ENCODE measurements at regions not wholly inside any gene's neighbourhood (a gene's known extent, or its start where the extent isn't known, plus 50 kb on each side); places are given as distances from the start of the nearest gene placed in this dataset.

- 63 to 86% methylated on average over 1 to 2 of the region's 3 CpGs for whole genome bisulfite sequencing, 2 experiments (ENCODE audit: insufficient coverage in 2 of 2)
- Histone ChIP-seq H3K27ac (ENCODE audit: low read depth, low read length, severe bottlenecking) (no peak overlapping the region), H3K36me3 (ENCODE audit: control insufficient read depth, insufficient read depth, low read length) (no peaks in the 10 kb centered on the region), H3K9me3 (ENCODE audit: control insufficient read depth, low read length) (peaks cover 4% of the 10 kb centered on the region), H3K4me1 (ENCODE audit: control insufficient read depth, insufficient read depth, low read length, poor library complexity, severe bottlenecking) (no peaks in the 10 kb centered on the region), H3K4me3 (ENCODE audit: extremely low read depth, insufficient read depth, low read length, poor library complexity, severe bottlenecking) (no peak overlapping the region)
Measured at GRCh38 chr5:175765858-175766257, 105.5 kb upstream of the CPLX2 start.

- H3K9me3 ChIP-seq (ENCODE audit: control insufficient read depth, low read length): peaks cover 4% of the 10 kb centered on the region
- no peaks in the 10 kb centered on the region for H3K4me1 ChIP-seq (ENCODE audit: control insufficient read depth, insufficient read depth, low read length, poor library complexity, severe bottlenecking)
- H3K36me3 ChIP-seq (ENCODE audit: control insufficient read depth, insufficient read depth, low read length): no peaks in the 10 kb centered on the region
- no peak overlapping the region for H3K4me3 ChIP-seq (ENCODE audit: extremely low read depth, insufficient read depth, low read length, poor library complexity, severe bottlenecking)
- H3K27ac ChIP-seq (ENCODE audit: low read depth, low read length, severe bottlenecking): no peak overlapping the region
- WGBS, 2 experiments (ENCODE audit: insufficient coverage in 2 of 2): 86 to 94% methylated on average over 2 of the region's 2 CpGs
Measured at GRCh38 chr5:175766963-175767362, 104.4 kb upstream of the CPLX2 start.

- 23 to 27% methylated on average over 42 to 46 of the region's 50 CpGs for WGBS, 2 experiments (ENCODE audit: insufficient coverage in 2 of 2)
- Histone ChIP-seq H3K4me3 (ENCODE audit: extremely low read depth, insufficient read depth, low read length, poor library complexity, severe bottlenecking) (no peak overlapping the region), H3K27ac (ENCODE audit: low read depth, low read length, severe bottlenecking) (no peak overlapping the region), H3K9me3 (ENCODE audit: control insufficient read depth, low read length) (no peaks in the 10 kb centered on the region), H3K36me3 (ENCODE audit: control insufficient read depth, insufficient read depth, low read length) (no peaks in the 10 kb centered on the region), H3K4me1 (ENCODE audit: control insufficient read depth, insufficient read depth, low read length, poor library complexity, severe bottlenecking) (no peaks in the 10 kb centered on the region)
Measured at GRCh38 chr5:175772747-175773533, 98.4 kb upstream of the CPLX2 start.

- no peaks in the 10 kb centered on the region for H3K4me1 ChIP-seq (ENCODE audit: control insufficient read depth, insufficient read depth, low read length, poor library complexity, severe bottlenecking)
- WGBS, 2 experiments (ENCODE audit: insufficient coverage in 2 of 2): 34 to 35% methylated on average over 7 of the region's 12 CpGs
- H3K27ac ChIP-seq (ENCODE audit: low read depth, low read length, severe bottlenecking): no peak overlapping the region
- no peaks in the 10 kb centered on the region for H3K9me3 ChIP-seq (ENCODE audit: control insufficient read depth, low read length)
- no peak overlapping the region for H3K4me3 ChIP-seq (ENCODE audit: extremely low read depth, insufficient read depth, low read length, poor library complexity, severe bottlenecking)
- no peaks in the 10 kb centered on the region for H3K36me3 ChIP-seq (ENCODE audit: control insufficient read depth, insufficient read depth, low read length)
Measured at GRCh38 chr5:175773534-175774070, 97.8 kb upstream of the CPLX2 start.

GRCh38 chr5:175775416-175775815, 96.0 kb upstream of the CPLX2 start:
- Histone ChIP-seq H3K4me3 (ENCODE audit: extremely low read depth, insufficient read depth, low read length, poor library complexity, severe bottlenecking) (no peak overlapping the region), H3K4me1 (ENCODE audit: control insufficient read depth, insufficient read depth, low read length, poor library complexity, severe bottlenecking) (no peaks in the 10 kb centered on the region), H3K9me3 (ENCODE audit: control insufficient read depth, low read length) (no peaks in the 10 kb centered on the region), H3K27ac (ENCODE audit: low read depth, low read length, severe bottlenecking) (no peak overlapping the region), H3K36me3 (ENCODE audit: control insufficient read depth, insufficient read depth, low read length) (no peaks in the 10 kb centered on the region)
- WGBS, 2 experiments (ENCODE audit: insufficient coverage in 2 of 2): 87 to 96% methylated on average over 7 of the region's 7 CpGs

GRCh38 chr5:175778951-175779503, 92.4 kb upstream of the CPLX2 start:
- Histone ChIP-seq H3K4me3 (ENCODE audit: extremely low read depth, insufficient read depth, low read length, poor library complexity, severe bottlenecking) (no peak overlapping the region), H3K36me3 (ENCODE audit: control insufficient read depth, insufficient read depth, low read length) (no peaks in the 10 kb centered on the region), H3K27ac (ENCODE audit: low read depth, low read length, severe bottlenecking) (no peak overlapping the region), H3K4me1 (ENCODE audit: control insufficient read depth, insufficient read depth, low read length, poor library complexity, severe bottlenecking) (no peaks in the 10 kb centered on the region), H3K9me3 (ENCODE audit: control insufficient read depth, low read length) (no peaks in the 10 kb centered on the region)
- 82 to 89% methylated on average over 3 to 6 of the region's 7 CpGs for WGBS, 2 experiments (ENCODE audit: insufficient coverage in 2 of 2)

- H3K36me3 ChIP-seq (ENCODE audit: control insufficient read depth, insufficient read depth, low read length): no peaks in the 10 kb centered on the region
- H3K4me1 ChIP-seq (ENCODE audit: control insufficient read depth, insufficient read depth, low read length, poor library complexity, severe bottlenecking): no peaks in the 10 kb centered on the region
- H3K4me3 ChIP-seq (ENCODE audit: extremely low read depth, insufficient read depth, low read length, poor library complexity, severe bottlenecking): no peak overlapping the region
- no peaks in the 10 kb centered on the region for H3K9me3 ChIP-seq (ENCODE audit: control insufficient read depth, low read length)
- H3K27ac ChIP-seq (ENCODE audit: low read depth, low read length, severe bottlenecking): no peak overlapping the region
Measured at GRCh38 chr5:175783739-175784138, 87.6 kb upstream of the CPLX2 start.

- no peaks in the 10 kb centered on the region for H3K4me1 ChIP-seq (ENCODE audit: control insufficient read depth, insufficient read depth, low read length, poor library complexity, severe bottlenecking)
- H3K27ac ChIP-seq (ENCODE audit: low read depth, low read length, severe bottlenecking): no peak overlapping the region
- no peaks in the 10 kb centered on the region for H3K36me3 ChIP-seq (ENCODE audit: control insufficient read depth, insufficient read depth, low read length)
- no peaks in the 10 kb centered on the region for H3K9me3 ChIP-seq (ENCODE audit: control insufficient read depth, low read length)
- no peak overlapping the region for H3K4me3 ChIP-seq (ENCODE audit: extremely low read depth, insufficient read depth, low read length, poor library complexity, severe bottlenecking)
- 100% methylated on average over 1 of the region's 1 CpG; no CpG with 5 or more reads in 1 of the 2 experiments for WGBS, 2 experiments (ENCODE audit: insufficient coverage in 2 of 2)
Measured at GRCh38 chr5:175784230-175784629, 87.1 kb upstream of the CPLX2 start.

GRCh38 chr5:175785681-175786080, 85.7 kb upstream of the CPLX2 start:
- H3K9me3 ChIP-seq (ENCODE audit: control insufficient read depth, low read length): no peaks in the 10 kb centered on the region
- H3K36me3 ChIP-seq (ENCODE audit: control insufficient read depth, insufficient read depth, low read length): no peaks in the 10 kb centered on the region
- H3K4me3 ChIP-seq (ENCODE audit: extremely low read depth, insufficient read depth, low read length, poor library complexity, severe bottlenecking): no peak overlapping the region
- no peak overlapping the region for H3K27ac ChIP-seq (ENCODE audit: low read depth, low read length, severe bottlenecking)
- H3K4me1 ChIP-seq (ENCODE audit: control insufficient read depth, insufficient read depth, low read length, poor library complexity, severe bottlenecking): no peaks in the 10 kb centered on the region

- Histone ChIP-seq H3K36me3 (ENCODE audit: control insufficient read depth, insufficient read depth, low read length) (no peaks in the 10 kb centered on the region), H3K4me1 (ENCODE audit: control insufficient read depth, insufficient read depth, low read length, poor library complexity, severe bottlenecking) (no peaks in the 10 kb centered on the region), H3K4me3 (ENCODE audit: extremely low read depth, insufficient read depth, low read length, poor library complexity, severe bottlenecking) (no peak overlapping the region), H3K9me3 (ENCODE audit: control insufficient read depth, low read length) (no peaks in the 10 kb centered on the region), H3K27ac (ENCODE audit: low read depth, low read length, severe bottlenecking) (no peak overlapping the region)
- WGBS, 2 experiments (ENCODE audit: insufficient coverage in 2 of 2): 83 to 100% methylated on average over 3 to 6 of the region's 9 CpGs
Measured at GRCh38 chr5:175788155-175788787, 83.1 kb upstream of the CPLX2 start.

GRCh38 chr5:175789670-175790069, 81.7 kb upstream of the CPLX2 start:
- Histone ChIP-seq H3K9me3 (ENCODE audit: control insufficient read depth, low read length) (no peaks in the 10 kb centered on the region), H3K36me3 (ENCODE audit: control insufficient read depth, insufficient read depth, low read length) (no peaks in the 10 kb centered on the region), H3K4me3 (ENCODE audit: extremely low read depth, insufficient read depth, low read length, poor library complexity, severe bottlenecking) (no peak overlapping the region)

More at GRCh38 chr5:175789670-175790069, 81.7 kb upstream of the CPLX2 start:
- Histone ChIP-seq H3K27ac (ENCODE audit: low read depth, low read length, severe bottlenecking) (no peak overlapping the region), H3K4me1 (ENCODE audit: control insufficient read depth, insufficient read depth, low read length, poor library complexity, severe bottlenecking) (no peaks in the 10 kb centered on the region)
